Mesodermal cell (in vitro differentiated cells): ENCODE measurements at regions not wholly inside any gene's neighbourhood (a gene's known extent, or its start where the extent isn't known, plus 50 kb on each side); places are given as distances from the start of the nearest gene placed in this dataset.

Experiments used
- H3K27ac ChIP-seq: 2 replicates; pipeline ENCODE4 v1.7.0; 2013; ENCODE audit warnings: mild to moderate bottlenecking, low read depth, low read length, moderate library complexity; ENCODE audit not compliant: severe bottlenecking
- H3K36me3 ChIP-seq: 2 replicates; pipeline ENCODE4 v1.7.1; 2013; ENCODE audit warnings: mild to moderate bottlenecking, low read length, moderate library complexity; ENCODE audit not compliant: control insufficient read depth, insufficient read depth
- H3K4me1 ChIP-seq: one replicate; pipeline ENCODE4 v1.7.1; 2013; ENCODE audit warnings: mild to moderate bottlenecking, low read length; ENCODE audit not compliant: insufficient read depth, control insufficient read depth, poor library complexity, severe bottlenecking
- H3K4me3 ChIP-seq: 2 replicates; pipeline ENCODE4 v1.7.0; 2013; ENCODE audit warnings: low read length, control low read depth, mild to moderate bottlenecking; ENCODE audit not compliant: insufficient read depth, poor library complexity, severe bottlenecking; ENCODE audit errors: extremely low read depth
- H3K9me3 ChIP-seq: 2 replicates; pipeline ENCODE4 v1.7.1; 2013; ENCODE audit warnings: mild to moderate bottlenecking, low read length, moderate library complexity; ENCODE audit not compliant: control insufficient read depth
- WGBS, 2 experiments: methylation state at CpG; one replicate each; pipeline ENCODE4 v1.1.5; 2013; ENCODE audit warnings: missing lambda C conversion rate in 2 of 2; ENCODE audit not compliant: insufficient coverage in 2 of 2; 5-methylcytosine and 5-hydroxymethylcytosine counted together

- no peaks in the 10 kb centered on the region for H3K36me3 ChIP-seq
- no peaks in the 10 kb centered on the region for H3K4me1 ChIP-seq
- 13 to 19% methylated on average over 6 to 10 of the region's 12 CpGs for WGBS, 2 experiments
- H3K27ac ChIP-seq = no peak overlapping the region
- no peak overlapping the region for H3K4me3 ChIP-seq
- no peaks in the 10 kb centered on the region for H3K9me3 ChIP-seq
These were observed 172.7 kb downstream of the CAND1 start for GRCh38 chr12:67441736-67442346.

- H3K4me3 ChIP-seq = no peak overlapping the region
- 86 to 93% methylated on average over 7 to 11 of the region's 11 CpGs for WGBS, 2 experiments
- H3K36me3 ChIP-seq = no peaks in the 10 kb centered on the region
- H3K4me1 ChIP-seq = no peaks in the 10 kb centered on the region
- no peaks in the 10 kb centered on the region for H3K9me3 ChIP-seq
- no peak overlapping the region for H3K27ac ChIP-seq
These were observed 173.2 kb downstream of the CAND1 start for GRCh38 chr12:67442347-67442841.

- no peaks in the 10 kb centered on the region for H3K9me3 ChIP-seq
- 80 to 87% methylated on average over 7 of the region's 8 CpGs for WGBS, 2 experiments
These were observed 173.7 kb downstream of the CAND1 start for GRCh38 chr12:67442896-67443295.

GRCh38 chr12:67444542-67444941 lies 175.4 kb downstream of the CAND1 start:
- Histone ChIP-seq H3K27ac (no peak overlapping the region), H3K4me3 (no peak overlapping the region), H3K9me3 (peaks cover under 1% of the 10 kb centered on the region), H3K36me3 (no peaks in the 10 kb centered on the region), H3K4me1 (no peaks in the 10 kb centered on the region)
- 91 to 96% methylated on average over 5 of the region's 5 CpGs for WGBS, 2 experiments

More at GRCh38 chr12:67442896-67443295, 173.7 kb downstream of the CAND1 start:
- Histone ChIP-seq H3K4me3 (no peak overlapping the region), H3K36me3 (no peaks in the 10 kb centered on the region), H3K27ac (no peak overlapping the region), H3K4me1 (no peaks in the 10 kb centered on the region)

GRCh38 chr12:67446716-67447115 lies 177.6 kb downstream of the CAND1 start:
- Histone ChIP-seq H3K4me1 (peaks cover 2% of the 10 kb centered on the region), H3K9me3 (peaks cover 7% of the 10 kb centered on the region), H3K4me3 (no peak overlapping the region), H3K36me3 (no peaks in the 10 kb centered on the region), H3K27ac (no peak overlapping the region)
- 86 to 89% methylated on average over 4 to 5 of the region's 5 CpGs for WGBS, 2 experiments

- no peak overlapping the region for H3K4me3 ChIP-seq
- no peak overlapping the region for H3K27ac ChIP-seq
- H3K4me1 ChIP-seq = peaks cover 2% of the 10 kb centered on the region
- peaks cover 7% of the 10 kb centered on the region for H3K9me3 ChIP-seq
- no peaks in the 10 kb centered on the region for H3K36me3 ChIP-seq
These were observed 178.0 kb downstream of the CAND1 start for GRCh38 chr12:67447180-67447579.

GRCh38 chr12:67449591-67450052 lies 180.5 kb downstream of the CAND1 start:
- Histone ChIP-seq H3K4me3 (no peak overlapping the region), H3K4me1 (peaks cover 2% of the 10 kb centered on the region), H3K9me3 (peaks cover 7% of the 10 kb centered on the region), H3K36me3 (no peaks in the 10 kb centered on the region), H3K27ac (no peak overlapping the region)
- WGBS, 2 experiments = 91 to 92% methylated on average over 5 of the region's 6 CpGs

GRCh38 chr12:67450441-67450840 lies 181.3 kb downstream of the CAND1 start:
- WGBS, 2 experiments = 90 to 100% methylated on average over 1 to 2 of the region's 4 CpGs
- no peaks in the 10 kb centered on the region for H3K36me3 ChIP-seq
- no peak overlapping the region for H3K27ac ChIP-seq
- no peak overlapping the region for H3K4me3 ChIP-seq
- H3K9me3 ChIP-seq = peaks cover 7% of the 10 kb centered on the region
- H3K4me1 ChIP-seq = peaks cover 2% of the 10 kb centered on the region

- Histone ChIP-seq H3K9me3 (peaks cover 7% of the 10 kb centered on the region), H3K4me1 (peaks cover 2% of the 10 kb centered on the region), H3K36me3 (no peaks in the 10 kb centered on the region), H3K4me3 (no peak overlapping the region), H3K27ac (no peak overlapping the region)
- WGBS, 2 experiments = 87 to 93% methylated on average over 3 to 4 of the region's 4 CpGs
These were observed 182.0 kb downstream of the CAND1 start for GRCh38 chr12:67451206-67451605.

- Histone ChIP-seq H3K36me3 (no peaks in the 10 kb centered on the region), H3K4me1 (peaks cover 2% of the 10 kb centered on the region), H3K9me3 (peaks cover 7% of the 10 kb centered on the region), H3K4me3 (no peak overlapping the region), H3K27ac (no peak overlapping the region)
- 90 to 100% methylated on average over 2 to 3 of the region's 7 CpGs for WGBS, 2 experiments
These were observed 183.1 kb downstream of the CAND1 start for GRCh38 chr12:67452119-67452805.

GRCh38 chr12:67453191-67453590 lies 184.0 kb downstream of the CAND1 start:
- Histone ChIP-seq H3K4me3 (no peak overlapping the region), H3K9me3 (peaks cover 7% of the 10 kb centered on the region), H3K36me3 (no peaks in the 10 kb centered on the region), H3K27ac (no peak overlapping the region), H3K4me1 (peaks cover 2% of the 10 kb centered on the region)
- 53 to 65% methylated on average over 1 to 3 of the region's 3 CpGs for WGBS, 2 experiments
